ENCODE measurements at regions not wholly inside any gene's neighbourhood (a gene's known extent, or its start where the extent isn't known, plus 50 kb on each side); places are given as distances from the start of the nearest gene placed in this dataset.

- no peak for DNase-seq
Measured at GRCh38 chr16:50950955-50951354, 200.1 kb downstream of the SALL1 start.

DNA sequence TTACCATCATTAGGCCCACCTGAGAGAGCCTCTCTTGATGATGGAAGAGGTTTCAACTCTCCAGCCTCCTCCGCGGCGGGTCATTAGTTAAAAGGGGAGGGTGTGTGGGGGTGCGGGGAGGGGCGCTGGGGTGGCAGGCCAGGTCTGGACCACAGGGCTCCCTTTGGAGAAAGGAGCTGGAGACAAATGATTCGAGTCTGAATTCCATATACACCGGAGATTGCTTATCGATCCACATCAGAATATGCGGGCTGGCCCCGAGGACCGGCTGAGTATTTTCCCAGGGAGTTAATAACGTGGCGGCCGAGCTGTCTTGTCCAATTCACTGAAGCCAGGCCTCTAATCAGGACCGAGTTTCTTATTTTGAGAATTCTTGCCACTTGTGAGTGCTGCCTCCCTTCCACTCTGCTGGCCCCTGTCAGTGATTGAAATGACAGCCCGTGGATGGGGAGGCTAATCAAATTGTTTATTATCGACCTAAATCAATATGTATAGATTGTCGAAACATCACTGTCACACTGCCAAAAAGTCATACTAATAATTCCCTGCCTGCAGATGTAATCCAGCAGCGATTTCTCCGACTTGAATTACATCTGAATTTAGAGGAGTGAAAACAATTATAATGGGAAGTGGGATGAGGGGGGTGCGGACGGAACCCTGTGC, 202.7 kb downstream of the SALL1 start:
- DNase-seq: no peak

GRCh38 chr16:50947826-50948225, 203.2 kb downstream of the SALL1 start:
- no peak for DNase-seq

GRCh38 chr16:50946606-50947005, 204.5 kb downstream of the SALL1 start:
- DNase-seq: no peak

GRCh38 chr16:50946098-50946497, 204.2 kb downstream of the CYLD start:
- DNase-seq: no peak

- no peak for DNase-seq
Measured at GRCh38 chr16:50945171-50945570, 203.3 kb downstream of the CYLD start.

GRCh38 chr16:50944436-50944835, 202.6 kb downstream of the CYLD start:
- DNase-seq: no peak

GRCh38 chr16:50944033-50944432, 202.1 kb downstream of the CYLD start:
- no peak for DNase-seq

GRCh38 chr16:50942143-50942542, 200.3 kb downstream of the CYLD start:
- no peak for DNase-seq

- DNase-seq: no peak
Measured at GRCh38 chr16:50941681-50942080, 199.8 kb downstream of the CYLD start.

- DNase-seq: peak; percentile 53
Measured at GRCh38 chr16:50940275-50940854, 198.5 kb downstream of the CYLD start.

GRCh38 chr16:50939356-50939755, 197.5 kb downstream of the CYLD start:
- DNase-seq: no peak

DNA sequence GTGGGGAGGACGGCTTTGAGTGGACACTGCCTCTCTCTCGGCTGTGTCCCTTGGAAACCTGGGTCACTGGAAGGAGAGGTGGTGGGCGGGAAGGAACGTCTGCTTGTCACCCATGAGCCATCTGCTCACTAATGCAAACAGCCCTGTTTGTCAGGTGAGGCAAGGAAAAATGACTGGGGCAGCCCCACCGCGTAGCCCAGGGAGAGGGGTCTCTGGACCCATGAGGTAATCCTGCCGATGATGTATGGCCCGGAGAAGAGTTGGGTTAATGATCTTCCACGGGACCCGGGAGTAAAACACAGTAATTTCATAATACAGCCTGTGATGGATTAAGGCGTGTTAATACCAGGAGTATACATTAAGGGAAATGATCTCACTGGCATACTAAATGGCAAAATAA, 197.0 kb downstream of the CYLD start:
- DNase-seq: no peak

- no peak for DNase-seq
Measured at GRCh38 chr16:50933262-50933661, 191.4 kb downstream of the CYLD start.

GRCh38 chr16:50932348-50932935, 190.6 kb downstream of the CYLD start:
- DNase-seq: no peak

GRCh38 chr16:50928065-50928464, 186.2 kb downstream of the CYLD start:
- DNase-seq: no peak

DNA sequence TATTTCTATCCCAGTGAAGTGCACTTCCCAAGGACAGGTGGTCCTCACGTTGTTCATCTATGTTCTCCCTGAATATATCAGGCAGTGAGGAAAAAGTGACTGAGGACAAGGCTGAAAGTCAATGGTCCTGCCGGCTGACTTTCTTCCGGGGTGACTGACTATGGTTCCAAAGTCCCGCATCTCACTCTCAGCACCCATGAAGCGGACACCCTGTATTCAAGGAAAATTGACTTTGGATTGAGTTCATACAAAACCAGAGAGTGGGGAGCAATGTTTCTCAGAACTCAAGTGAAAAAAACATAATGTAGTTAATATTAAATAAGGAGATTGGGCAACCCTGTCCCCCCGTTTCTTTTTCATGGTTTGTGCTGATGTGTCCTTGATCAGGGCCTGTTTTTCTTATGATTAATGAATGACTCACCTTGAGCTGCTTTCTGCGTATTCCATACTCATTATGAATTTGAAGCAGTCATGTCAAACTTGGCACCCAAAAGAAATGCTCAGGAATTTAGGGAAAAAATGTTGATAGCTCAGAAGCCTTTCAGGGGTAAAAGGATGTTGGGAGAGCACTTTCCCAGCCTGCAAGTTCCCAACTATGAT, 184.0 kb downstream of the CYLD start:
- DNase-seq: no peak

DNA sequence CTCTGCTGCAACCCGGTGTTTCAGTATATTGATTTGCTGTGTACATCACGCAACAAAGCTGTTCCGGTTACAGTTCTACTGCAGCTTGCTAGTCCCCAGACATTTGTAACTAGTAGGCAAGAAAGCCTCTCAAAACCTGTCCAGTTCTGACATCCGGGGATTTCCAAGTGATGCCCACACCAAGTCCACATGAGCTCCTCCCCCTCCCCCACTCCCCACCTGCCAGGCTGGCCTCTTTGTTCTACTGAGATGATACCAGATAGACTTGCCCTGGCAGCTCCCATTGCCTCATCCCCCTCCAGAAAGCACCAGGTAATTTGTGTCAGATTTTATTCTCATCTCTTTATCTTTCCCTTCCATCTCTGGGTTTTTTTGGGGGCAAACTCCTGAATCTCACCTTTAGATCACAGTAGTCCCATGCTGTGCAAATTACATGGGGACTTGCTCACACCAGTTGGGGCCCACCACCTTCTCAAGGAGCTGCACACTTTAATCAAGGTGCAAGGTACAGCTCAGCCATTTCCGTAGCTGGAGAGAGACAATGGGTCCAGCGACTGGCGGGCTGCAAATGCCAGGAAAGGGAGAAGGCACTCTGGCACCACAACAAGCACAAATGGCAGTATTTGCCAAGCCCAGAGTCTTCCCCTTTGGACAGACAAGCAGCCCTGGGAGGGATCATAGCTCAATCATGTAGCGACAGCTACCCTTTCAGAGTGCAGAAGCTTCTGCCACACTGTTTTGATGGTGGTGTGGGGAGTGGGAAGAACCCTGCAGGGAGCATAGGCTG, 183.1 kb downstream of the CYLD start:
- peak; percentile 16 for DNase-seq

DNA sequence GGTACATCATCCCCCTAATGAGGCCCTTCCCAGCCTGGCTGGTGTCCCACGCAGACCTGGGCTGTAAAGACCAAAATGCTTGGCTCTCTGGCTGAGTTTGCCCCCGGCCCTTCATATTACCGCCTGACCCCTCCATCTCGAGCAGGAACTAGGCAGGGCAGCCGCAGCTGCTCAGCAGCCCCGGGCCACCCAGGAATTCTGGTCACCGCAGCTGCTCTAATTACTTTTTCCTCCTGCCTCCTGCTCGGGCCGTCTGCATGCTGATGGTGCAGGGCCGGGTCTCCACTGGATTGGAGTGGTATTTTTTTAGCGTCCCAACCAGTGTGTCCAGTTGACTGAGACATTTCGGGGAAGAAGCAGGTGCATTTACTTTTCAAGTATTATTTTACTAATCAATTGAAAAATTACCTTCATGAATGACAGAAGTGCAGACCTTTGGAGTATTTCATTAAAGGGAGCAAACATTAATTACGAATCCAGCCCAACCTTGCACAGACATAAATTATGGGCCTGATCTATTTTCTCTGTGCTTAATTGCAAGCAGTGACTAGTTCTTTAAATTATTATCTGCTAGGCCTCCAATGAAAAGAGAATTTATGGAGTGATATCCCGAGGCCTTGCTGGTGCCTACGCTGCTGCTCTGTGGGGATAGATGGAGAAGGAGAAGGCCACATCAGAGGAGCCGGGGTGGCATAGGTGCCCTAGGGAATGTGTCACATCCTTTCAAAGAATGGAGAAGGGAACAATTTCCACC, 176.2 kb downstream of the CYLD start:
- peak; percentile 24 for DNase-seq

GRCh38 chr16:50916040-50916439, 174.2 kb downstream of the CYLD start:
- DNase-seq: peak; percentile 26

GRCh38 chr16:50915120-50915519, 173.2 kb downstream of the CYLD start:
- peak; percentile 46 for DNase-seq

DNA sequence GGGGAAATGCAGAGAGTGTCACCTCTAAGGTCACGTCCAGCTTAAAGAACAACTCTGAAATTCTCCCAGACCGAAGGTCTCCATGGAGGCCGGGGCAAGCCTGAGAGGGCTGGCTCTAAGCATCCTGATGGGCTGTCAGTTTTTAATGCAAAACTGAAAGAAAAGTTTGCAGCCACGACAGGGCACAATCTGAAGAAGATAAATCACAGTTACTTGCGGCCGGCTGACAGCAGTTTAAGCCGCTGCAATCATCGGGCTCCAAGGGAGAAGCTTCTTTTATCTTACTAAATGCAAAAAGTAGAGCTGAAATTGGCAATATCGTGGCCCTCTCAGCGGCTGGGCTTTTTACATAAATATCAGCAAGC, 168.8 kb downstream of the CYLD start:
- DNase-seq: no peak
